ENCODE measurements at regions not wholly inside any gene's neighbourhood (a gene's known extent, or its start where the extent isn't known, plus 50 kb on each side); places are given as distances from the start of the nearest gene placed in this dataset.

- Histone ChIP-seq H3K79me2 (no peaks in the 10 kb centered on the region), H3K4me2 (no peak overlapping the region), H3K27me3 (no peaks in the 10 kb centered on the region), H3K4me1 (ENCODE audit: insufficient read depth) (no peaks in the 10 kb centered on the region), H3K9me3 (ENCODE audit: low read depth) (no peaks in the 10 kb centered on the region), H3K36me3 (replicated peaks; ENCODE audit: insufficient read depth, low read depth) (no peaks in the 10 kb centered on the region), H4K20me1 (ENCODE audit: insufficient read depth, poor library complexity, severe bottlenecking) (no peaks in the 10 kb centered on the region), H3K9me2 (replicated peaks; ENCODE audit: insufficient read depth) (no peaks in the 10 kb centered on the region), H3K4me3 (no peak overlapping the region), H2AFZ (no peak overlapping the region), H3K27ac (no peak overlapping the region)
- no peak for TF ChIP-seq EZH2phosphoT487 (IDR thresholded peaks at IDR 0.05; ENCODE audit: low read depth, severe bottlenecking, unreplicated experiment)
- TF ChIP-seq CTCF (IDR thresholded peaks at IDR 0.05; ENCODE audit: poor library complexity), result no peak
- TF ChIP-seq EZH2 (IDR thresholded peaks at IDR 0.05; ENCODE audit: borderline replicate concordance), result no peak
- DNase-seq (ENCODE audit: low spot score), result no peak
- 62% methylated on average over 1 of the region's 1 CpG for WGBS (ENCODE audit: low lambda C conversion rate, missing lambda C conversion rate)
Measured at GRCh38 chr4:62394766-62395165, 1194.6 kb downstream of the ADGRL3 start.

- H3K27ac ChIP-seq, result no peak overlapping the region
- WGBS (ENCODE audit: low lambda C conversion rate, missing lambda C conversion rate), result 97% methylated on average over 3 of the region's 3 CpGs
- no peak overlapping the region for H2AFZ ChIP-seq
- H3K79me2 ChIP-seq, result no peaks in the 10 kb centered on the region
- H3K4me2 ChIP-seq, result no peak overlapping the region
- no peak for DNase-seq (ENCODE audit: low spot score)
- no peaks in the 10 kb centered on the region for H3K4me1 ChIP-seq (ENCODE audit: insufficient read depth)
- no peak overlapping the region for H3K4me3 ChIP-seq
- H3K36me3 ChIP-seq (replicated peaks; ENCODE audit: insufficient read depth, low read depth), result no peaks in the 10 kb centered on the region
- H4K20me1 ChIP-seq (ENCODE audit: insufficient read depth, poor library complexity, severe bottlenecking), result no peaks in the 10 kb centered on the region
- no peaks in the 10 kb centered on the region for H3K9me2 ChIP-seq (replicated peaks; ENCODE audit: insufficient read depth)
- TF ChIP-seq EZH2phosphoT487 (IDR thresholded peaks at IDR 0.05; ENCODE audit: low read depth, severe bottlenecking, unreplicated experiment) (no peak), CTCF (IDR thresholded peaks at IDR 0.05; ENCODE audit: poor library complexity) (no peak), EZH2 (IDR thresholded peaks at IDR 0.05; ENCODE audit: borderline replicate concordance) (no peak)
- no peaks in the 10 kb centered on the region for H3K27me3 ChIP-seq
- no peaks in the 10 kb centered on the region for H3K9me3 ChIP-seq (ENCODE audit: low read depth)
Measured at GRCh38 chr4:62387808-62388207, 1187.7 kb downstream of the ADGRL3 start.

GRCh38 chr4:62377700-62378099, 1177.6 kb downstream of the ADGRL3 start:
- TF ChIP-seq EZH2 (IDR thresholded peaks at IDR 0.05; ENCODE audit: borderline replicate concordance), result no peak
- no peak for TF ChIP-seq EZH2phosphoT487 (IDR thresholded peaks at IDR 0.05; ENCODE audit: low read depth, severe bottlenecking, unreplicated experiment)
- TF ChIP-seq CTCF (IDR thresholded peaks at IDR 0.05; ENCODE audit: poor library complexity), result no peak
- no peaks in the 10 kb centered on the region for H3K79me2 ChIP-seq
- no peak overlapping the region for H3K4me3 ChIP-seq
- H3K4me2 ChIP-seq, result no peak overlapping the region
- no peak overlapping the region for H3K27ac ChIP-seq
- DNase-seq (ENCODE audit: low spot score), result no peak
- no peaks in the 10 kb centered on the region for H3K9me3 ChIP-seq (ENCODE audit: low read depth)
- H3K27me3 ChIP-seq, result no peaks in the 10 kb centered on the region
- H3K36me3 ChIP-seq (replicated peaks; ENCODE audit: insufficient read depth, low read depth), result no peaks in the 10 kb centered on the region
- no peaks in the 10 kb centered on the region for H3K4me1 ChIP-seq (ENCODE audit: insufficient read depth)
- H3K9me2 ChIP-seq (replicated peaks; ENCODE audit: insufficient read depth), result no peaks in the 10 kb centered on the region
- no peaks in the 10 kb centered on the region for H4K20me1 ChIP-seq (ENCODE audit: insufficient read depth, poor library complexity, severe bottlenecking)
- H2AFZ ChIP-seq, result no peak overlapping the region

GRCh38 chr4:62377245-62377644, 1177.1 kb downstream of the ADGRL3 start:
- TF ChIP-seq EZH2 (IDR thresholded peaks at IDR 0.05; ENCODE audit: borderline replicate concordance) (no peak), CTCF (IDR thresholded peaks at IDR 0.05; ENCODE audit: poor library complexity) (no peak), EZH2phosphoT487 (IDR thresholded peaks at IDR 0.05; ENCODE audit: low read depth, severe bottlenecking, unreplicated experiment) (no peak)

More at GRCh38 chr4:62377245-62377644, 1177.1 kb downstream of the ADGRL3 start:
- Histone ChIP-seq H3K4me1 (ENCODE audit: insufficient read depth) (no peaks in the 10 kb centered on the region), H3K4me2 (no peak overlapping the region), H2AFZ (no peak overlapping the region), H3K9me2 (replicated peaks; ENCODE audit: insufficient read depth) (no peaks in the 10 kb centered on the region), H3K79me2 (no peaks in the 10 kb centered on the region), H3K4me3 (no peak overlapping the region), H4K20me1 (ENCODE audit: insufficient read depth, poor library complexity, severe bottlenecking) (no peaks in the 10 kb centered on the region), H3K27me3 (no peaks in the 10 kb centered on the region), H3K9me3 (ENCODE audit: low read depth) (no peaks in the 10 kb centered on the region), H3K36me3 (replicated peaks; ENCODE audit: insufficient read depth, low read depth) (no peaks in the 10 kb centered on the region), H3K27ac (no peak overlapping the region)
- DNase-seq (ENCODE audit: low spot score), result no peak
